Trophoblast cell (in vitro differentiated cells and primary cell): ENCODE measurements at regions not wholly inside any gene's neighbourhood (a gene's known extent, or its start where the extent isn't known, plus 50 kb on each side); places are given as distances from the start of the nearest gene placed in this dataset.

Source experiments
- DNase-seq, 2 donors: peaks; one replicate each; pipeline ENCODE4 v3.0.0-alpha.2; 2016
- H2AFZ ChIP-seq: 2 replicates; pipeline ENCODE4 v1.6.1; 2013; ENCODE audit warnings: low read length, moderate library complexity, mild to moderate bottlenecking; ENCODE audit not compliant: insufficient read depth, poor library complexity
- H2AK5ac ChIP-seq: 2 replicates; pipeline ENCODE4 v1.6.1; 2013; ENCODE audit warnings: mild to moderate bottlenecking, low read length
- H2BK120ac ChIP-seq: 2 replicates; pipeline ENCODE4 v1.6.1; 2013; ENCODE audit warnings: low read length, mild to moderate bottlenecking, moderate library complexity; ENCODE audit not compliant: insufficient read depth, poor library complexity
- H2BK12ac ChIP-seq: 2 replicates; pipeline ENCODE4 v1.6.1; 2013; ENCODE audit warnings: mild to moderate bottlenecking, low read length, moderate library complexity
- H2BK5ac ChIP-seq: 2 replicates; pipeline ENCODE4 v1.6.1; 2013; ENCODE audit warnings: low read length, low read depth, moderate library complexity, mild to moderate bottlenecking; ENCODE audit not compliant: poor library complexity
- H3K14ac ChIP-seq: 2 replicates; pipeline ENCODE4 v1.6.1; 2013; ENCODE audit warnings: mild to moderate bottlenecking, low read length
- H3K18ac ChIP-seq: 2 replicates; pipeline ENCODE4 v1.6.1; 2013; ENCODE audit warnings: mild to moderate bottlenecking, low read length
- H3K23ac ChIP-seq: 2 replicates; pipeline ENCODE4 v1.6.1; 2013; ENCODE audit warnings: low read length
- H3K27ac ChIP-seq: 2 replicates; pipeline ENCODE4 v1.5.1; 2013; ENCODE audit warnings: low read depth, mild to moderate bottlenecking, inconsistent platforms, low read length, moderate library complexity
- H3K27me3 ChIP-seq: 2 replicates; pipeline ENCODE4 v1.6.1; 2013; ENCODE audit warnings: inconsistent platforms, mild to moderate bottlenecking, low read length, moderate library complexity; ENCODE audit not compliant: insufficient read depth
- H3K36me3 ChIP-seq, 2 experiments: 1 replicate in 1 of 2; 2 replicates in 1 of 2; pipeline ENCODE4 v1.6.1; 2013; ENCODE audit warnings: low read length in 2 of 2, mild to moderate bottlenecking in 2 of 2, moderate library complexity in 1 of 2; ENCODE audit not compliant: insufficient read depth in 2 of 2, control insufficient read depth in 1 of 2
- H3K4ac ChIP-seq: 2 replicates; pipeline ENCODE4 v1.6.1; 2013; ENCODE audit warnings: low read depth, mild to moderate bottlenecking, low read length, moderate library complexity
- H3K4me1 ChIP-seq, 2 experiments: 1 replicate in 1 of 2; 2 replicates in 1 of 2; pipeline ENCODE4 v1.6.1; 2013; ENCODE audit warnings: low read length in 2 of 2, mild to moderate bottlenecking in 2 of 2, moderate library complexity in 1 of 2; ENCODE audit not compliant: insufficient read depth in 2 of 2, control insufficient read depth in 1 of 2
- H3K4me2 ChIP-seq: 2 replicates; pipeline ENCODE4 v1.6.1; 2013; ENCODE audit warnings: inconsistent platforms, mild to moderate bottlenecking, low read length, moderate library complexity
- H3K4me3 ChIP-seq: 2 replicates; pipeline ENCODE4 v1.5.1; 2013; ENCODE audit warnings: mild to moderate bottlenecking, low read depth, low read length, inconsistent platforms
- H3K79me1 ChIP-seq: one replicate; pipeline ENCODE4 v1.6.1; 2013; ENCODE audit warnings: low read length
- H3K79me2 ChIP-seq: 2 replicates; pipeline ENCODE4 v1.6.1; 2013; ENCODE audit warnings: low read length, mild to moderate bottlenecking; ENCODE audit not compliant: control insufficient read depth, insufficient read depth, poor library complexity
- H3K9ac ChIP-seq: 2 replicates; pipeline ENCODE4 v1.6.1; 2013; ENCODE audit warnings: mild to moderate bottlenecking, low read length
- H3K9me3 ChIP-seq: 2 replicates; pipeline ENCODE4 v1.6.1; 2013; ENCODE audit warnings: low read depth, mild to moderate bottlenecking, control low read depth, inconsistent platforms, low read length; ENCODE audit not compliant: insufficient read depth
- H4K12ac ChIP-seq: 2 replicates; pipeline ENCODE4 v1.6.1; 2013; ENCODE audit warnings: low read depth, mild to moderate bottlenecking, low read length, moderate library complexity
- H4K8ac ChIP-seq: 2 replicates; pipeline ENCODE4 v1.6.1; 2013; ENCODE audit warnings: low read depth, mild to moderate bottlenecking, low read length, moderate library complexity
- H4K91ac ChIP-seq: one replicate; pipeline ENCODE4 v1.6.1; 2013; ENCODE audit warnings: low read depth, mild to moderate bottlenecking, low read length, moderate library complexity
- WGBS: extraction: QIAGEN DNeasy Blood & Tissue Kit; methylation state at CpG from one replicate; pipeline ENCODE4 v1.1.7; 2013; ENCODE audit warnings: missing lambda C conversion rate; ENCODE audit not compliant: insufficient read length, insufficient coverage; ENCODE audit errors: extremely low coverage; 5-methylcytosine and 5-hydroxymethylcytosine counted together

GRCh38 chr3:137349557-137350348 is 392.0 kb downstream of the IL20RB start:
- no peak overlapping the region for H2AFZ ChIP-seq
- H4K12ac ChIP-seq: no peak overlapping the region
- H3K18ac ChIP-seq: no peak overlapping the region
- H3K9ac ChIP-seq: no peak overlapping the region
- H4K8ac ChIP-seq: no peak overlapping the region
- H4K91ac ChIP-seq: no peak overlapping the region
- no peak overlapping the region for H3K23ac ChIP-seq
- no CpG with 5 or more reads among the region's 8 CpGs for WGBS
- no peak overlapping the region for H2BK5ac ChIP-seq
- no peaks in the 10 kb centered on the region for H3K79me1 ChIP-seq
- no peak overlapping the region for H2BK12ac ChIP-seq
- H2BK120ac ChIP-seq: no peak overlapping the region
- no peaks in the 10 kb centered on the region for H3K4me1 ChIP-seq
- no peaks in the 10 kb centered on the region for H3K79me2 ChIP-seq
- no peak overlapping the region for H3K4me2 ChIP-seq
- no peaks in the 10 kb centered on the region for H3K36me3 ChIP-seq
- H2AK5ac ChIP-seq: no peak overlapping the region
- no peak overlapping the region for H3K4ac ChIP-seq
- H3K9me3 ChIP-seq: no peaks in the 10 kb centered on the region
- no peak overlapping the region for H3K4me3 ChIP-seq
- no peak overlapping the region for H3K27ac ChIP-seq
- no peak overlapping the region for H3K14ac ChIP-seq
- no peaks in the 10 kb centered on the region for H3K27me3 ChIP-seq
- DNase-seq: no peak

- Histone ChIP-seq H2AK5ac (no peak overlapping the region), H3K23ac (no peak overlapping the region), H3K9me3 (no peaks in the 10 kb centered on the region), H3K18ac (no peak overlapping the region), H3K4me3 (no peak overlapping the region), H2BK5ac (no peak overlapping the region), H3K27ac (no peak overlapping the region), H3K4ac (no peak overlapping the region), H3K27me3 (no peaks in the 10 kb centered on the region), H2BK12ac (no peak overlapping the region), H4K12ac (no peak overlapping the region), H3K36me3 (no peaks in the 10 kb centered on the region), H3K4me2 (no peak overlapping the region), H3K79me1 (no peaks in the 10 kb centered on the region), H3K14ac (no peak overlapping the region), H4K91ac (no peak overlapping the region), H2BK120ac (no peak overlapping the region), H3K79me2 (no peaks in the 10 kb centered on the region), H3K4me1 (no peaks in the 10 kb centered on the region), H2AFZ (no peak overlapping the region), H4K8ac (no peak overlapping the region), H3K9ac (no peak overlapping the region)
- WGBS: no CpG with 5 or more reads among the region's 2 CpGs
- DNase-seq: no peak
These were observed 402.9 kb downstream of the IL20RB start for GRCh38 chr3:137360531-137361201.

GRCh38 chr3:137382005-137382594 is 382.0 kb upstream of the SOX14 start:
- Histone ChIP-seq H3K4me1 (no peaks in the 10 kb centered on the region), H3K18ac (no peak overlapping the region), H3K9ac (no peak overlapping the region), H4K8ac (no peak overlapping the region), H4K91ac (no peak overlapping the region), H2AK5ac (no peak overlapping the region), H2BK12ac (no peak overlapping the region), H3K14ac (no peak overlapping the region), H2BK5ac (no peak overlapping the region), H4K12ac (no peak overlapping the region), H2BK120ac (no peak overlapping the region), H3K4me3 (no peak overlapping the region), H3K27ac (no peak overlapping the region), H3K79me1 (no peaks in the 10 kb centered on the region), H3K4me2 (no peak overlapping the region), H3K4ac (no peak overlapping the region), H3K27me3 (no peaks in the 10 kb centered on the region), H3K79me2 (no peaks in the 10 kb centered on the region), H3K9me3 (no peaks in the 10 kb centered on the region), H2AFZ (no peak overlapping the region), H3K23ac (no peak overlapping the region), H3K36me3 (no peaks in the 10 kb centered on the region)
- no CpG with 5 or more reads among the region's 3 CpGs for WGBS
- peak in 1 of 2 donors; percentile 17 for DNase-seq

GRCh38 chr3:137385922-137386321 is 378.2 kb upstream of the SOX14 start:
- no peak overlapping the region for H3K27ac ChIP-seq
- no peak overlapping the region for H3K18ac ChIP-seq
- no peak overlapping the region for H3K9ac ChIP-seq
- no peaks in the 10 kb centered on the region for H3K9me3 ChIP-seq
- WGBS: no CpG with 5 or more reads among the region's 1 CpG
- no peaks in the 10 kb centered on the region for H3K79me1 ChIP-seq
- no peak for DNase-seq
- no peak overlapping the region for H4K91ac ChIP-seq
- H3K14ac ChIP-seq: no peak overlapping the region
- H4K12ac ChIP-seq: no peak overlapping the region
- no peak overlapping the region for H3K4ac ChIP-seq
- H2BK120ac ChIP-seq: no peak overlapping the region
- no peak overlapping the region for H2BK5ac ChIP-seq
- no peak overlapping the region for H4K8ac ChIP-seq
- H3K79me2 ChIP-seq: no peaks in the 10 kb centered on the region
- no peak overlapping the region for H3K23ac ChIP-seq
- H3K4me3 ChIP-seq: no peak overlapping the region
- no peak overlapping the region for H2AK5ac ChIP-seq
- H3K4me1 ChIP-seq: no peaks in the 10 kb centered on the region
- no peaks in the 10 kb centered on the region for H3K36me3 ChIP-seq
- no peak overlapping the region for H3K4me2 ChIP-seq
- H3K27me3 ChIP-seq: no peaks in the 10 kb centered on the region
- no peak overlapping the region for H2AFZ ChIP-seq
- no peak overlapping the region for H2BK12ac ChIP-seq
